HCT116 (cell line): ENCODE measurements at regions not wholly inside any gene's neighbourhood (a gene's known extent, or its start where the extent isn't known, plus 50 kb on each side); places are given as distances from the start of the nearest gene placed in this dataset.

Experiments used
- ATAC-seq: fragments of 200-7000 bp; cut with Tn5 transposase; 2 replicates; pipeline ENCODE4 v1.9.1; 2020; ENCODE audit warnings: mild to moderate bottlenecking, moderate library complexity
- BruUV-seq: library from RNA; stranded (reverse); fragments of 400-500 nt; replicated peaks from 2 replicates; lab custom pipeline; 2021; lab: Mats Ljungman, UMichigan
- CTCF ChIA-PET: fragments of 300-600 bp; sonication (Branson Sonifier 250); formaldehyde crosslinking; loops from one replicate; lab custom pipeline; 2021; ENCODE audit warnings: antibody characterized with exemption; lab: Charles Lee
- POLR2A ChIA-PET: fragments of 300-600, 350-600 bp; sonication (Branson Sonifier 250); formaldehyde crosslinking; loops from one replicate; lab custom pipeline; 2021; ENCODE audit warnings: antibody characterized with exemption; lab: Charles Lee
- RAD21 ChIA-PET, 2 experiments: fragments of 300-600 bp; sonication (Branson Sonifier 250); formaldehyde crosslinking; loops; one replicate each; lab custom pipeline; 2023; ENCODE audit warnings: low total read pairs in 2 of 2; ENCODE audit not compliant: uncharacterized antibody in 2 of 2, unreplicated experiment in 2 of 2, low non-redundant PET in 1 of 2; lab: Charles Lee
- DNase-seq: peaks from one replicate; pipeline ENCODE4 v3.0.0-alpha.2; 2010; ENCODE audit warnings: low read depth, low spot score
- H2AFZ ChIP-seq: fragments of 200-600 bp; shearing (Covaris generic), sonication (generic); 2 replicates; pipeline ENCODE4 v1.6.1; 2017; ENCODE audit warnings: low read depth, mixed run types, mixed read lengths, antibody characterized with exemption, low read length; ENCODE audit not compliant: poor library complexity, severe bottlenecking
- H3K27ac ChIP-seq: 2 replicates; pipeline ENCODE4 v1.5.1; 2012; ENCODE audit warnings: low read depth, low read length
- H3K27me3 ChIP-seq: fragments of 200-600 bp; sonication (generic); 2 replicates; pipeline ENCODE4 v1.6.1; 2016; ENCODE audit warnings: mixed run types, low read length, mixed read lengths; ENCODE audit not compliant: insufficient read depth
- H3K36me3 ChIP-seq, 2 experiments: fragments of 200-500 bp in 1 of 2; fragments of 200-600 bp in 1 of 2; sonication (Bioruptor generic) in 1 of 2; sonication (generic) in 1 of 2; 2 replicates each; pipeline versions ENCODE4 v1.5.1 to v1.6.1; 2014 to 2016; ENCODE audit warnings: low read length in 2 of 2, inconsistent platforms in 1 of 2, mixed read lengths in 1 of 2, mixed run types in 1 of 2; ENCODE audit not compliant: insufficient read depth in 2 of 2, control insufficient read depth in 1 of 2
- H3K4me1 ChIP-seq, 2 experiments: fragments of 200-600 bp in 1 of 2; sonication (generic) in 1 of 2; 2 replicates each; pipeline versions ENCODE4 v1.5.1 to v1.6.1; 2012 to 2017; ENCODE audit warnings: low read length in 2 of 2, inconsistent platforms in 1 of 2, mild to moderate bottlenecking in 1 of 2, mixed read lengths in 1 of 2, mixed run types in 1 of 2, moderate library complexity in 1 of 2; ENCODE audit not compliant: insufficient read depth in 2 of 2, control insufficient read depth in 1 of 2
- H3K4me2 ChIP-seq: fragments of 200-600 bp; sonication (generic); 2 replicates; pipeline ENCODE4 v1.6.1; 2017; ENCODE audit warnings: mixed run types, low read length, mixed read lengths
- H3K4me3 ChIP-seq, 2 experiments: fragments of 200-600 bp in 1 of 2; sonication (generic) in 1 of 2; replicated peaks in 1 of 2; 2 replicates each; pipeline ENCODE4 v1.5.1; 2011 to 2016; ENCODE audit warnings: low read length in 2 of 2, control low read depth in 1 of 2, low read depth in 1 of 2, mild to moderate bottlenecking in 1 of 2, mixed read lengths in 1 of 2, mixed run types in 1 of 2
- H3K79me2 ChIP-seq: fragments of 200-600 bp; sonication (generic); 2 replicates; pipeline ENCODE4 v1.6.1; 2017; ENCODE audit warnings: mild to moderate bottlenecking, mixed run types, low read length, moderate library complexity, mixed read lengths; ENCODE audit not compliant: insufficient read depth
- H3K9ac ChIP-seq: fragments of 200-600 bp; sonication (generic); 2 replicates; pipeline ENCODE4 v1.6.1; 2016; ENCODE audit warnings: low read length, mixed read lengths
- H3K9me2 ChIP-seq: fragments of 200-600 bp; sonication (generic), shearing (Covaris generic); 2 replicates; pipeline ENCODE4 v1.6.1; 2017; ENCODE audit warnings: mixed run types, mild to moderate bottlenecking, moderate library complexity; ENCODE audit not compliant: insufficient read depth
- H3K9me3 ChIP-seq, 2 experiments: fragments of 200-500 bp in 1 of 2; fragments of 200-600 bp in 1 of 2; sonication (Bioruptor generic) in 1 of 2; sonication (generic) in 1 of 2; 2 replicates each; pipeline ENCODE4 v1.6.1; 2014 to 2017; ENCODE audit warnings: low read length in 2 of 2, mixed read lengths in 2 of 2, inconsistent platforms in 1 of 2, low read depth in 1 of 2, mild to moderate bottlenecking in 1 of 2, mixed run types in 1 of 2, moderate library complexity in 1 of 2; ENCODE audit not compliant: control insufficient read depth in 1 of 2, insufficient read depth in 1 of 2
- H4K20me1 ChIP-seq: fragments of 200-600 bp; sonication (generic), shearing (Covaris generic); 2 replicates; pipeline ENCODE4 v1.6.1; 2017; ENCODE audit warnings: mixed run types, mild to moderate bottlenecking, moderate library complexity; ENCODE audit not compliant: insufficient read depth
- CEBPB ChIP-seq: IDR thresholded peaks from 2 replicates; pipeline ENCODE4 v1.6.1; 2012; ENCODE audit warnings: low read depth
- EGR1 ChIP-seq: IDR thresholded peaks from 2 replicates; pipeline ENCODE4 v1.6.1; 2012; ENCODE audit warnings: low read depth
- FOSL1 ChIP-seq: IDR thresholded peaks from 2 replicates; pipeline ENCODE4 v1.6.1; 2012; ENCODE audit warnings: low read depth
- REST ChIP-seq: IDR thresholded peaks from 2 replicates; pipeline ENCODE4 v1.6.1; 2012; ENCODE audit warnings: low read depth
- YY1 ChIP-seq: IDR thresholded peaks from 2 replicates; pipeline ENCODE4 v1.6.1; 2011; ENCODE audit warnings: low read length, low read depth, moderate library complexity, mild to moderate bottlenecking; ENCODE audit not compliant: insufficient replicate concordance; ENCODE audit errors: extremely low read depth
- ZNF274 ChIP-seq: fragments of 200-500 bp; sonication (Bioruptor generic); IDR thresholded peaks from 2 replicates; pipeline ENCODE4 v1.6.1; 2014; ENCODE audit warnings: mild to moderate bottlenecking, low read depth, low read length, inconsistent platforms
- intact Hi-C: fragments of 100-400 bp; cut with micrococcal nuclease; formaldehyde crosslinking; loops from 2 replicates; pipeline ENCODE4 v1.10.0; 2022

- Histone ChIP-seq H3K36me3 (no peaks in the 10 kb centered on the region), H3K27me3 (no peaks in the 10 kb centered on the region), H3K9ac (no peak overlapping the region), H3K9me3 (no peaks in the 10 kb centered on the region), H3K9me2 (no peaks in the 10 kb centered on the region), H3K4me1 (no peaks in the 10 kb centered on the region), H4K20me1 (no peaks in the 10 kb centered on the region), H3K27ac (no peak overlapping the region), H3K4me2 (no peak overlapping the region), H2AFZ (no peak overlapping the region), H3K79me2 (no peaks in the 10 kb centered on the region), H3K4me3 (no peak overlapping the region)
- ATAC-seq (no peak), DNase-seq (no peak)
- TF ChIP-seq FOSL1 (no peak), YY1 (no peak), CEBPB (no peak), REST (no peak), EGR1 (no peak)
- POLR2A ChIA-PET, result no interaction called here
- RAD21 ChIA-PET, result no interaction called here
- intact Hi-C loops, result no loop called here
- CTCF ChIA-PET, result interaction anchor here (1.5 kb wide), 1 partner anchor 31 kb away, joined by 5 read pairs; no protein-coding TSS in a partner anchor
- BruUV-seq, result no TSS peak
Measured at GRCh38 chr3:124658270-124658669, 72.0 kb upstream of the UMPS start.

GRCh38 chr3:124659175-124659574, 71.1 kb upstream of the UMPS start:
- DNase-seq (no peak), ATAC-seq (no peak)
- no TSS peak for BruUV-seq
- peaks cover 0 to 5% of the 10 kb centered on the region in 2 experiments; a peak in 1 of 4 replicates for H3K4me1 ChIP-seq
- H3K9me2 ChIP-seq, result no peaks in the 10 kb centered on the region
- H3K27ac ChIP-seq, result no peak overlapping the region
- H2AFZ ChIP-seq, result no peak overlapping the region
- H4K20me1 ChIP-seq, result no peaks in the 10 kb centered on the region
- H3K27me3 ChIP-seq, result no peaks in the 10 kb centered on the region
- ChIA-PET CTCF (interaction anchor here (1.5 kb wide), 1 partner anchor 30 kb away, joined by 5 read pairs; no protein-coding TSS in a partner anchor), POLR2A (no interaction called here), RAD21 (no interaction called here)
- H3K36me3 ChIP-seq, result no peaks in the 10 kb centered on the region
- H3K4me3 ChIP-seq, result no peak overlapping the region
- H3K79me2 ChIP-seq, result no peaks in the 10 kb centered on the region
- no peak overlapping the region for H3K9ac ChIP-seq
- TF ChIP-seq ZNF274, result no peak
- no peak for TF ChIP-seq FOSL1
- H3K9me3 ChIP-seq, result no peaks in the 10 kb centered on the region
- intact Hi-C loops, result no loop called here
- no peak overlapping the region for H3K4me2 ChIP-seq
